Fibroblast of lung (primary cell): ENCODE measurements at regions not wholly inside any gene's neighbourhood (a gene's known extent, or its start where the extent isn't known, plus 50 kb on each side); places are given as distances from the start of the nearest gene placed in this dataset.

Experiments used
- DNase-seq, 2 donors: peaks; one replicate each; pipeline versions ENCODE4 v3.0.0 to v3.0.0-alpha.2; 2010; ENCODE audit warnings: low read depth in 2 of 2
- H2AFZ ChIP-seq: 2 replicates; pipeline ENCODE4 v1.5.1; 2012; ENCODE audit warnings: low read length, control low read depth, inconsistent platforms
- H3K27ac ChIP-seq: 2 replicates; pipeline ENCODE4 v1.5.1; 2011; ENCODE audit warnings: low read length, control low read depth; ENCODE audit not compliant: insufficient read depth
- H3K27me3 ChIP-seq: 2 replicates; pipeline ENCODE4 v1.5.1; 2011; ENCODE audit warnings: mild to moderate bottlenecking, low read length; ENCODE audit not compliant: control insufficient read depth, insufficient read depth
- H3K36me3 ChIP-seq: 2 replicates; pipeline ENCODE4 v1.5.1; 2011; ENCODE audit warnings: low read length; ENCODE audit not compliant: control insufficient read depth, insufficient read depth
- H3K4me1 ChIP-seq: 2 replicates; pipeline ENCODE4 v1.5.1; 2011; ENCODE audit warnings: low read length; ENCODE audit not compliant: control insufficient read depth, insufficient read depth; ENCODE audit errors: extremely low read depth
- H3K4me2 ChIP-seq: 2 replicates; pipeline ENCODE4 v1.5.1; 2011; ENCODE audit warnings: low read length, control low read depth; ENCODE audit not compliant: insufficient read depth; ENCODE audit errors: extremely low read depth
- H3K4me3 ChIP-seq, 4 experiments: fragments of 200-600 bp in 1 of 4; sonication (generic) in 1 of 4; replicated peaks in 1 of 4; 2 replicates each; pipeline ENCODE4 v1.5.1; 2011 to 2016; ENCODE audit warnings: low read length in 4 of 4, low read depth in 3 of 4, mild to moderate bottlenecking in 3 of 4, control low read depth in 2 of 4, inconsistent platforms in 1 of 4, mixed read lengths in 1 of 4; ENCODE audit not compliant: insufficient read depth in 1 of 4; ENCODE audit errors: control extremely low read depth in 1 of 4
- H3K79me2 ChIP-seq: 2 replicates; pipeline ENCODE4 v1.5.1; 2012; ENCODE audit warnings: mild to moderate bottlenecking, low read length, inconsistent platforms; ENCODE audit not compliant: control insufficient read depth, insufficient read depth
- H3K9ac ChIP-seq: 2 replicates; pipeline ENCODE4 v1.5.1; 2011; ENCODE audit warnings: mild to moderate bottlenecking, low read length, control low read depth; ENCODE audit not compliant: insufficient read depth
- H3K9me3 ChIP-seq: 2 replicates; pipeline ENCODE4 v1.5.1; 2012; ENCODE audit warnings: low read depth, low read length; ENCODE audit not compliant: control insufficient read depth, insufficient read depth
- H4K20me1 ChIP-seq: 2 replicates; pipeline ENCODE4 v1.5.1; 2011; ENCODE audit warnings: low read length; ENCODE audit not compliant: control insufficient read depth, insufficient read depth; ENCODE audit errors: extremely low read depth
- EZH2 ChIP-seq: IDR thresholded peaks from 2 replicates; pipeline ENCODE4 v1.5.1; 2012; ENCODE audit warnings: low read length, control low read depth, mild to moderate bottlenecking; ENCODE audit errors: missing control alignments
- TF ChIP-seq, protein P1 (sequence below), 2 donors: IDR thresholded peaks in 1 of 2; conservative IDR thresholded peaks in 1 of 2; 1 replicate in 1 of 2; 2 replicates in 1 of 2; pipeline ENCODE4 v1.5.1; 2011 to 2012; ENCODE audit warnings: low read length in 2 of 2, control low read depth in 1 of 2, inconsistent platforms in 1 of 2, low read depth in 1 of 2, mild to moderate bottlenecking in 1 of 2

DNA sequence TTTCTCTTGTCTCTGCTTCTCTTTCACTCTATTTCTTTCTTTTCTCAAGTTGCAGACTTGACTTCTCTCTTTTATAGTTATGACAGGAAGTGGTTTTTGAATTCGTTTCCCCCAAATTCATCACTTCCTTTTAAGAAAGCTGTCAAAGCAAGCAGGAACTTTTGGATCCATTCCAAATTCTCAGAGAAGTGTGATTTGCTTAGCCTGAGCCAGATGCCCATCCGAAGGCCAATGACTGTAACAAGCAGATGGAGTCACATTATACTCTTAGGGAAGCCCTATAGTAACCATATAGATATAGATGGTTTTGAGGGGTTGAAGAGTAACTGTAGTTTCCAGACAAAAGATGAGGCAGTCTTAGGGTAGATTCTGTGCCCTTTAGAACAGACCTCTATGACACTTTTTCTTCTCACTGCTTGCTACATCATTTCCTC, 592.0 kb upstream of the KCNMB2 start:
- no peak overlapping the region for H3K4me2 ChIP-seq
- H3K4me1 ChIP-seq = no peaks in the 10 kb centered on the region
- H3K27me3 ChIP-seq = no peaks in the 10 kb centered on the region
- DNase-seq = peak in 1 of 2 donors; percentile 23
- no peak overlapping the region for H2AFZ ChIP-seq
- no peak overlapping the region for H3K9ac ChIP-seq
- H3K36me3 ChIP-seq = no peaks in the 10 kb centered on the region
- H3K79me2 ChIP-seq = no peaks in the 10 kb centered on the region
- TF ChIP-seq, protein P1, sequence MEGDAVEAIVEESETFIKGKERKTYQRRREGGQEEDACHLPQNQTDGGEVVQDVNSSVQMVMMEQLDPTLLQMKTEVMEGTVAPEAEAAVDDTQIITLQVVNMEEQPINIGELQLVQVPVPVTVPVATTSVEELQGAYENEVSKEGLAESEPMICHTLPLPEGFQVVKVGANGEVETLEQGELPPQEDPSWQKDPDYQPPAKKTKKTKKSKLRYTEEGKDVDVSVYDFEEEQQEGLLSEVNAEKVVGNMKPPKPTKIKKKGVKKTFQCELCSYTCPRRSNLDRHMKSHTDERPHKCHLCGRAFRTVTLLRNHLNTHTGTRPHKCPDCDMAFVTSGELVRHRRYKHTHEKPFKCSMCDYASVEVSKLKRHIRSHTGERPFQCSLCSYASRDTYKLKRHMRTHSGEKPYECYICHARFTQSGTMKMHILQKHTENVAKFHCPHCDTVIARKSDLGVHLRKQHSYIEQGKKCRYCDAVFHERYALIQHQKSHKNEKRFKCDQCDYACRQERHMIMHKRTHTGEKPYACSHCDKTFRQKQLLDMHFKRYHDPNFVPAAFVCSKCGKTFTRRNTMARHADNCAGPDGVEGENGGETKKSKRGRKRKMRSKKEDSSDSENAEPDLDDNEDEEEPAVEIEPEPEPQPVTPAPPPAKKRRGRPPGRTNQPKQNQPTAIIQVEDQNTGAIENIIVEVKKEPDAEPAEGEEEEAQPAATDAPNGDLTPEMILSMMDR (conservative IDR thresholded peaks at IDR 0.05 in 1 of 2, IDR thresholded peaks at IDR 0.05 in 1 of 2; ENCODE audit: low read depth in 1 of 2, low read length in 2 of 2) = no peak
- TF ChIP-seq EZH2 = no peak
- no peak overlapping the region for H3K27ac ChIP-seq
- no peak overlapping the region for H3K4me3 ChIP-seq
- no peaks in the 10 kb centered on the region for H4K20me1 ChIP-seq
- H3K9me3 ChIP-seq = no peaks in the 10 kb centered on the region

DNA sequence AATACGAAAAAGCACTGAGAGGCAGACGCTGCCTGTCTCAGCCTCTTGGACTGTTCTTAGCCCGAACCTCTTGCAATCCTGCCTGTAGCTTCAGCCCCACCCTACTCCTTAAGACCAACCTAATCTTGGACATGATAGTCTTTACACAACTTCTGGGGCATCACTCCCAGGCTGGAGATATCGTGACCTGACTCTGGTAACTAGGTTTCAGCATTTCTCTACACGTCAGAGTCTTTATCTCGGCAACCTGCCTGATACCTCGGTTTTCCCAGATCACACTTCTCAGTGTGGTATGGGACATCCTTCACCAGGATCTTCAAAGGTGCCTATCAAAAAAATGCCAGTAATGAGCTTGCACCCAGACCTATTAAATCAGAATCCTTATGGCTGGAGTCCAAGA, 590.2 kb upstream of the KCNMB2 start:
- H3K9me3 ChIP-seq = no peaks in the 10 kb centered on the region
- no peak for DNase-seq
- no peaks in the 10 kb centered on the region for H3K4me1 ChIP-seq
- TF ChIP-seq EZH2 = no peak
- TF ChIP-seq, protein P1 (conservative IDR thresholded peaks at IDR 0.05 in 1 of 2, IDR thresholded peaks at IDR 0.05 in 1 of 2; ENCODE audit: low read depth in 1 of 2, low read length in 2 of 2) = no peak
- no peaks in the 10 kb centered on the region for H3K36me3 ChIP-seq
- no peak overlapping the region for H3K4me2 ChIP-seq
- H4K20me1 ChIP-seq = no peaks in the 10 kb centered on the region
- no peak overlapping the region for H3K9ac ChIP-seq
- H3K27ac ChIP-seq = no peak overlapping the region
- no peaks in the 10 kb centered on the region for H3K27me3 ChIP-seq
- H2AFZ ChIP-seq = no peak overlapping the region
- no peak overlapping the region for H3K4me3 ChIP-seq
- no peaks in the 10 kb centered on the region for H3K79me2 ChIP-seq

DNA sequence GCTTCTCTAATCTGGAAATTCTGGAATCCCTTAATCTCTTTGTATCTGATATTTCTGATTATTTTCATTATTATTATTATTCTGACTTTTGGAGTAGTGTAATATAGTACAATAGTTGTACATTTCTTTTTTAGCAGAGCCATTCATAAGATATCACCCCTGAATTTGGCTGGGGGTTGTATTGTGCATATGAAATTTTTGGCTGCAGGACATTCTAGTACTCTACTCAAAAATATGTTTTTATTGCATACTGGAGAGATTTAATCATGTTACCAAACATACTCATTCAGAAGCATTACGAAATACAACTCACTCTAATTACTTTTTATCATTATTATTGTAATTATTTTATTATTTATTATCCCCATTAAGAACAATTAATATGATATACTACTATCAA, 589.7 kb upstream of the KCNMB2 start:
- no peak overlapping the region for H3K4me3 ChIP-seq
- peak in 1 of 2 donors; percentile 52 for DNase-seq

More for the DNA sequence above, 589.7 kb upstream of the KCNMB2 start:
- no peak for TF ChIP-seq EZH2
- TF ChIP-seq, protein P1 (conservative IDR thresholded peaks at IDR 0.05 in 1 of 2, IDR thresholded peaks at IDR 0.05 in 1 of 2; ENCODE audit: low read depth in 1 of 2, low read length in 2 of 2) = no peak
- H3K4me1 ChIP-seq = no peaks in the 10 kb centered on the region
- H3K4me2 ChIP-seq = no peak overlapping the region
- H3K36me3 ChIP-seq = no peaks in the 10 kb centered on the region
- no peaks in the 10 kb centered on the region for H3K9me3 ChIP-seq
- H3K9ac ChIP-seq = no peak overlapping the region
- H3K27ac ChIP-seq = no peak overlapping the region
- H4K20me1 ChIP-seq = no peaks in the 10 kb centered on the region
- H3K27me3 ChIP-seq = no peaks in the 10 kb centered on the region
- H3K79me2 ChIP-seq = no peaks in the 10 kb centered on the region
- no peak overlapping the region for H2AFZ ChIP-seq
